B cell (primary cell): ENCODE measurements at regions not wholly inside any gene's neighbourhood (a gene's known extent, or its start where the extent isn't known, plus 50 kb on each side); places are given as distances from the start of the nearest gene placed in this dataset.

Experiments used
- ATAC-seq: fragments of 200-7000 bp; cut with Tn5 transposase; one replicate; pipeline ENCODE4 v1.10.0; 2021; ENCODE audit warnings: low read depth, mild to moderate bottlenecking, moderate number of reproducible peaks, moderate library complexity
- CTCF ChIA-PET: fragments of 350-600 bp; sonication (Branson Sonifier 250); formaldehyde crosslinking; loops from one replicate; lab custom pipeline; 2021; ENCODE audit warnings: antibody characterized with exemption, inconsistent platforms; lab: Charles Lee
- POLR2A ChIA-PET: fragments of 350-600 bp; sonication (Branson Sonifier 250); formaldehyde crosslinking; loops from one replicate; lab custom pipeline; 2021; ENCODE audit warnings: antibody characterized with exemption; lab: Charles Lee
- DNase-seq: peaks from one replicate; pipeline ENCODE4 v3.0.0; 2013
- H2AFZ ChIP-seq: 2 replicates; pipeline ENCODE4 v1.6.1; 2012; ENCODE audit warnings: mild to moderate bottlenecking, low read depth, low read length; ENCODE audit not compliant: insufficient read depth, poor library complexity, severe bottlenecking
- H3K27ac ChIP-seq, 2 donors: 1 replicate in 1 of 2; 2 replicates in 1 of 2; pipeline ENCODE4 v1.5.1; 2012 to 2013; ENCODE audit warnings: low read length in 2 of 2, mild to moderate bottlenecking in 2 of 2, moderate library complexity in 1 of 2
- H3K27me3 ChIP-seq, 4 experiments: fragments of 200-600 bp in 1 of 4; sonication (generic) in 1 of 4; replicated peaks in 1 of 4; 1 replicate in 2 of 4; 2 replicates in 2 of 4; pipeline versions ENCODE4 v1.6.1 to v1.7.0; 2013 to 2016; ENCODE audit warnings: low read length in 3 of 4, mild to moderate bottlenecking in 2 of 4, mixed read lengths in 1 of 4, moderate library complexity in 1 of 4; ENCODE audit not compliant: insufficient read depth in 4 of 4, control insufficient read depth in 3 of 4; ENCODE audit errors: control extremely low read depth in 1 of 4
- H3K36me3 ChIP-seq, 2 experiments: replicated peaks in 1 of 2; 1 replicate in 1 of 2; 2 replicates in 1 of 2; pipeline versions ENCODE4 v1.6.1 to v1.7.1; 2013; ENCODE audit warnings: low read length in 1 of 2; ENCODE audit not compliant: insufficient read depth in 2 of 2, control insufficient read depth in 1 of 2; ENCODE audit errors: control extremely low read depth in 1 of 2, extremely low read depth in 1 of 2
- H3K4me1 ChIP-seq, 2 donors: fragments of 200-600 bp in 1 of 2; sonication (generic) in 1 of 2; 1 replicate in 1 of 2; 2 replicates in 1 of 2; pipeline versions ENCODE4 v1.5.1 to v1.6.1; 2013 to 2017; ENCODE audit warnings: low read length in 2 of 2; ENCODE audit not compliant: control insufficient read depth in 2 of 2, insufficient read depth in 2 of 2
- H3K4me2 ChIP-seq: replicated peaks from 2 replicates; pipeline ENCODE3; 2012; ENCODE audit warnings: mild to moderate bottlenecking, low read depth, low read length; ENCODE audit not compliant: poor library complexity, severe bottlenecking
- H3K4me3 ChIP-seq, 5 experiments: fragments of 200-600 bp in 1 of 5; sonication (generic) in 1 of 5; 1 replicate in 3 of 5; 2 replicates in 2 of 5; pipeline versions ENCODE4 v1.5.1 to v1.7.0; 2011 to 2016; ENCODE audit warnings: low read length in 4 of 5, mild to moderate bottlenecking in 4 of 5, low read depth in 2 of 5, control low read depth in 1 of 5, moderate library complexity in 1 of 5; ENCODE audit not compliant: insufficient read depth in 1 of 5; ENCODE audit errors: control extremely low read depth in 1 of 5, extremely low read depth in 1 of 5
- H3K79me2 ChIP-seq: fragments of 200-600 bp; sonication (generic); one replicate; pipeline ENCODE4 v1.6.0; 2016; ENCODE audit warnings: low read length; ENCODE audit not compliant: control insufficient read depth, insufficient read depth
- H3K9ac ChIP-seq: fragments of 200-600 bp; sonication (generic); 2 replicates; pipeline ENCODE4 v1.6.1; 2017; ENCODE audit warnings: mild to moderate bottlenecking, low read length, moderate library complexity
- H3K9me3 ChIP-seq, 3 donors: one replicate each; pipeline versions ENCODE4 v1.6.1 to v1.7.1; 2013; ENCODE audit warnings: low read length in 2 of 3; ENCODE audit not compliant: control insufficient read depth in 2 of 3, insufficient read depth in 1 of 3; ENCODE audit errors: control extremely low read depth in 1 of 3
- H4K20me1 ChIP-seq: 2 replicates; pipeline ENCODE4 v1.6.0; 2012; ENCODE audit warnings: mild to moderate bottlenecking, low read length; ENCODE audit not compliant: insufficient read depth, control insufficient read depth, poor library complexity, severe bottlenecking
- H3K27ac Mint-ChIP-seq: one replicate; pipeline ENCODE4 v1.8.0; 2021; ENCODE audit warnings: mixed read lengths
- H3K27me3 Mint-ChIP-seq: one replicate; pipeline ENCODE4 v1.8.0; 2021; ENCODE audit warnings: mixed read lengths
- H3K4me1 Mint-ChIP-seq: one replicate; pipeline ENCODE4 v1.8.0; 2021; ENCODE audit warnings: mixed read lengths
- H3K4me3 Mint-ChIP-seq: one replicate; pipeline ENCODE4 v1.8.0; 2021; ENCODE audit warnings: mixed read lengths
- H3K9me3 Mint-ChIP-seq: one replicate; pipeline ENCODE4 v1.8.0; 2022; ENCODE audit warnings: mixed read lengths; ENCODE audit not compliant: insufficient read depth
- EZH2 ChIP-seq: IDR thresholded peaks from 2 replicates; pipeline ENCODE4 v1.6.1; 2012; ENCODE audit warnings: borderline replicate concordance, low read depth, mild to moderate bottlenecking, moderate library complexity, low read length; ENCODE audit not compliant: insufficient read depth, poor library complexity, severe bottlenecking
- WGBS: methylation state at CpG from one replicate; pipeline ENCODE4 v1.1.5; 2013; ENCODE audit warnings: missing lambda C conversion rate; ENCODE audit not compliant: insufficient coverage; 5-methylcytosine and 5-hydroxymethylcytosine counted together
- intact Hi-C: fragments of 100-400 bp; cut with micrococcal nuclease; formaldehyde crosslinking; loops from one replicate; pipeline ENCODE4 v1.10.0; 2022
- TF ChIP-seq, protein P1 (sequence below): fragments of 200-600 bp; IDR thresholded peaks from one replicate; pipeline ENCODE4 v1.8.0; 2022; ENCODE audit warnings: antibody characterized with exemption, mild to moderate bottlenecking

DNA sequence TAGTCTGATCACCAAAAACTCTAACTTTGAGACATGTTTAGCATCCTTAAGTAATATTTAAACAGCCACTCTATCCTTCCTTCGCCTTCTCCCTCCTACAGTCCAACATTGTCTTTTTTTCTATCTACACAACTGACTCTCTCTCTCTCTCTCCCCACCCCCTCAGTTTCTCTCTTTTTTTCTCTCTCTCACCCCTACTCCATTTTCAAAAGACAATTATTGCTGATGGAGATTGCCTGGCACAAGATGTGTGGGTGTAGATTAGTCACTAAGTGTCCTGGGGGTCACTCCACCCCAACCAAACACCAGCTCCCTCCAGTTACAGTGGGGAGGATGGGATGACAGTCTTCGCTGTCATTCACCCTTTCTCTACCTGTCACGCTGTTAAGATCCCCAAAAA lies 94.5 kb upstream of the NFIA start:
- Histone ChIP-seq H3K4me3 (no peak overlapping the region), H3K9me3 (no peaks in the 10 kb centered on the region), H3K4me2 (no peak overlapping the region), H3K27me3 (no peaks in the 10 kb centered on the region), H4K20me1 (no peaks in the 10 kb centered on the region), H3K79me2 (no peaks in the 10 kb centered on the region), H3K27ac (no peak overlapping the region), H3K36me3 (no peaks in the 10 kb centered on the region), H3K9ac (no peak overlapping the region), H3K4me1 (no peaks in the 10 kb centered on the region), H2AFZ (no peak overlapping the region)
- 100% methylated on average over 1 of the region's 3 CpGs for WGBS
- Mint-ChIP-seq H3K27me3 (peaks cover 13% of the 10 kb centered on the region), H3K4me3 (no peak overlapping the region), H3K9me3 (no peaks in the 10 kb centered on the region), H3K4me1 (no peaks in the 10 kb centered on the region), H3K27ac (no peak overlapping the region)
- no peak for DNase-seq
- intact Hi-C loops = no loop called here
- POLR2A ChIA-PET = interaction anchor here (0.7 kb wide), 1 partner anchor 486 kb away, joined by 4 read pairs; no protein-coding TSS in a partner anchor
- ATAC-seq = no peak
- no peak for TF ChIP-seq EZH2
- TF ChIP-seq, protein P1, sequence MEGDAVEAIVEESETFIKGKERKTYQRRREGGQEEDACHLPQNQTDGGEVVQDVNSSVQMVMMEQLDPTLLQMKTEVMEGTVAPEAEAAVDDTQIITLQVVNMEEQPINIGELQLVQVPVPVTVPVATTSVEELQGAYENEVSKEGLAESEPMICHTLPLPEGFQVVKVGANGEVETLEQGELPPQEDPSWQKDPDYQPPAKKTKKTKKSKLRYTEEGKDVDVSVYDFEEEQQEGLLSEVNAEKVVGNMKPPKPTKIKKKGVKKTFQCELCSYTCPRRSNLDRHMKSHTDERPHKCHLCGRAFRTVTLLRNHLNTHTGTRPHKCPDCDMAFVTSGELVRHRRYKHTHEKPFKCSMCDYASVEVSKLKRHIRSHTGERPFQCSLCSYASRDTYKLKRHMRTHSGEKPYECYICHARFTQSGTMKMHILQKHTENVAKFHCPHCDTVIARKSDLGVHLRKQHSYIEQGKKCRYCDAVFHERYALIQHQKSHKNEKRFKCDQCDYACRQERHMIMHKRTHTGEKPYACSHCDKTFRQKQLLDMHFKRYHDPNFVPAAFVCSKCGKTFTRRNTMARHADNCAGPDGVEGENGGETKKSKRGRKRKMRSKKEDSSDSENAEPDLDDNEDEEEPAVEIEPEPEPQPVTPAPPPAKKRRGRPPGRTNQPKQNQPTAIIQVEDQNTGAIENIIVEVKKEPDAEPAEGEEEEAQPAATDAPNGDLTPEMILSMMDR = no peak
- CTCF ChIA-PET = no interaction called here

DNA sequence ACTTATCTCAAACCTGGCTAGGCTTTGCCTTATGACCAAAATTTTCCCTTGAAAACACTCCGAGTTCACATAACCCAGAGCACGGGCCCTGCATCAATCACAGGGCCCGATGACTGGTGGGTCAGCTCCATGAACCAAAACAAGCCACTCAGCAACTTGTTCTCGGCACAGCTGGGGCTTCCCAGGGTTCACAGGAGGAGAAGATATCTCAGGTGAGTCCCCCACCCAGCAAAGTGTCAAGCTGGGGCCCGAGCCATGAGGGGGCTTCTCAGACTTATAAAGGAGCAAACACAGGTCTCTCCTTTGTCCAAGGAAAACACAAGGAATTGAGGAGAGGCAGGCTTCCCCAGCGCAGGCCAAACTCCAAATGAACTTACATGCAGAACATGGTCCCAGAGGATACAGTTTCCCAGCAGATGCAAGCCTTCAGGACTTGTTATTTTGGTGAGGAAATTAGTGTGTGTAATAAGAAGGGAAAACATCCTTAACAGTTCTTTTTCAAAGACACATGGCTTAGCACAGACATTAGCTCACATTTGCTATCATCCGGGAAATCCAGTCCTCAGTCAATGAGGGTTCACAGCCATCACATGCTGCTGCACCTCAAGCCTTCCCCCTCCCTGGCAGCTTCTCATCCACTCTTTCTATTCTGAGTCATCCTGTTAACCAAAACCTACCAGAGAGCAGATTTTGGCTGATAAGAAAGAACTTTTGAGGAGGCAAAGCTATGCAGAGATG lies 98.1 kb upstream of the NFIA start:
- Histone ChIP-seq H4K20me1 (no peaks in the 10 kb centered on the region), H2AFZ (no peak overlapping the region), H3K4me1 (no peaks in the 10 kb centered on the region), H3K4me2 (no peak overlapping the region), H3K9me3 (no peaks in the 10 kb centered on the region), H3K4me3 (no peak overlapping the region), H3K9ac (no peak overlapping the region), H3K36me3 (no peaks in the 10 kb centered on the region), H3K79me2 (no peaks in the 10 kb centered on the region), H3K27me3 (no peaks in the 10 kb centered on the region), H3K27ac (no peak overlapping the region)
- ChIA-PET POLR2A (no interaction called here), CTCF (no interaction called here)
- Mint-ChIP-seq H3K4me1 (no peaks in the 10 kb centered on the region), H3K9me3 (no peaks in the 10 kb centered on the region), H3K27me3 (no peaks in the 10 kb centered on the region), H3K27ac (no peak overlapping the region), H3K4me3 (no peak overlapping the region)
- ATAC-seq (no peak), DNase-seq (no peak)
- intact Hi-C loops = no loop called here
- no peak for TF ChIP-seq EZH2
- TF ChIP-seq, protein P1 = no peak
- WGBS = 87% methylated on average over 6 of the region's 7 CpGs
